GM19372 (cell line): ENCODE measurements at regions not wholly inside any gene's neighbourhood (a gene's known extent, or its start where the extent isn't known, plus 50 kb on each side); places are given as distances from the start of the nearest gene placed in this dataset.

Experiments
- ATAC-seq: cut with Tn5 transposase; IDR thresholded peaks from one replicate; pipeline ENCODE4 v1.9.1; 2021; ENCODE audit warnings: mild to moderate bottlenecking, low read depth, moderate library complexity; ENCODE audit not compliant: unreplicated experiment

- no peak for ATAC-seq
These were observed 77.6 kb upstream of the POMGNT2 start for GRCh38 chr3:43183456-43183855.

- ATAC-seq: peak; percentile 53
These were observed 75.4 kb upstream of the POMGNT2 start for GRCh38 chr3:43181202-43181821.

GRCh38 chr3:43180694-43181093 is 74.8 kb upstream of the POMGNT2 start:
- ATAC-seq: no peak

- ATAC-seq: no peak
These were observed 74.1 kb upstream of the POMGNT2 start for GRCh38 chr3:43180027-43180426.

- no peak for ATAC-seq
These were observed 73.0 kb upstream of the POMGNT2 start for GRCh38 chr3:43178891-43179366.

GRCh38 chr3:43177085-43177484 is 71.2 kb upstream of the POMGNT2 start:
- no peak for ATAC-seq

- ATAC-seq: no peak
These were observed 70.8 kb upstream of the POMGNT2 start for GRCh38 chr3:43176666-43177065.

GRCh38 chr3:43175541-43175940 is 69.7 kb upstream of the POMGNT2 start:
- ATAC-seq: no peak

- no peak for ATAC-seq
These were observed 68.1 kb upstream of the POMGNT2 start for GRCh38 chr3:43173949-43174348.

GRCh38 chr3:43171748-43172147 is 65.9 kb upstream of the POMGNT2 start:
- ATAC-seq: no peak

GRCh38 chr3:43170553-43170952 is 64.7 kb upstream of the POMGNT2 start:
- ATAC-seq: no peak

GRCh38 chr3:43169987-43170386 is 64.1 kb upstream of the POMGNT2 start:
- ATAC-seq: no peak

GRCh38 chr3:43166406-43166805 is 60.5 kb upstream of the POMGNT2 start:
- no peak for ATAC-seq

GRCh38 chr3:43165786-43166185 is 59.9 kb upstream of the POMGNT2 start:
- ATAC-seq: no peak

- ATAC-seq: no peak
These were observed 58.1 kb upstream of the POMGNT2 start for GRCh38 chr3:43163895-43164493.

GRCh38 chr3:43162230-43163084 is 56.6 kb upstream of the POMGNT2 start:
- ATAC-seq: no peak

- ATAC-seq: no peak
These were observed 55.9 kb upstream of the POMGNT2 start for GRCh38 chr3:43161684-43162229.

- ATAC-seq: no peak
These were observed 54.8 kb upstream of the POMGNT2 start for GRCh38 chr3:43160664-43161063.

GRCh38 chr3:43159876-43160255 is 54.0 kb upstream of the POMGNT2 start:
- no peak for ATAC-seq

- no peak for ATAC-seq
These were observed 53.4 kb upstream of the POMGNT2 start for GRCh38 chr3:43159131-43159875.
